GM12891 (cell line): ENCODE measurements at regions not wholly inside any gene's neighbourhood (a gene's known extent, or its start where the extent isn't known, plus 50 kb on each side); places are given as distances from the start of the nearest gene placed in this dataset.

ENCODE experiments used
- SPI1 ChIP-seq: IDR thresholded peaks from 2 replicates; pipeline ENCODE4 v1.6.1; 2011; ENCODE audit warnings: low read depth, low read length, control low read depth
- TAF1 ChIP-seq: IDR thresholded peaks from 2 replicates; pipeline ENCODE4 v1.6.1; 2011; ENCODE audit warnings: low read depth, low read length, control low read depth

GRCh38 chr4:97317201-97317600 is 826.1 kb downstream of the STPG2 start:
- TF ChIP-seq TAF1 (no peak), SPI1 (no peak)
